Heart right ventricle (tissue), 16 donors: ENCODE measurements at regions not wholly inside any gene's neighbourhood (a gene's known extent, or its start where the extent isn't known, plus 50 kb on each side); places are given as distances from the start of the nearest gene placed in this dataset.

Experiments used
- ATAC-seq, 8 donors: fragments of 200-7000 bp; cut with Tn5 transposase; one replicate each; pipeline ENCODE4 v1.9.1; 2020; ENCODE audit warnings: mild to moderate bottlenecking in 8 of 8, moderate library complexity in 8 of 8, moderate number of reproducible peaks in 1 of 8
- DNase-seq, 2 donors: peaks; one replicate each; pipeline ENCODE4 v3.0.0-alpha.2; 2020
- H3K27ac ChIP-seq, 10 donors: fragments of 200-600 bp; sonication (generic) in 2 of 10; one replicate each; pipeline versions ENCODE4 v1.5.0 to v1.8.0; 2020 to 2022; ENCODE audit warnings: mild to moderate bottlenecking in 3 of 10
- H3K27me3 ChIP-seq, 7 donors: fragments of 200-600 bp; one replicate each; pipeline ENCODE4 v1.8.0; 2021 to 2022; ENCODE audit warnings: mild to moderate bottlenecking in 2 of 7
- H3K36me3 ChIP-seq, 9 donors: fragments of 200-600 bp; sonication (generic) in 1 of 9; one replicate each; pipeline versions ENCODE4 v1.5.0 to v1.8.0; 2020 to 2022; ENCODE audit warnings: mild to moderate bottlenecking in 2 of 9
- H3K4me1 ChIP-seq, 9 donors: fragments of 200-600 bp; sonication (generic) in 1 of 9; one replicate each; pipeline versions ENCODE4 v1.5.0 to v1.8.0; 2020 to 2022; ENCODE audit warnings: mild to moderate bottlenecking in 4 of 9
- H3K4me3 ChIP-seq, 10 donors: fragments of 200-600 bp; sonication (generic) in 2 of 10; one replicate each; pipeline versions ENCODE4 v1.5.0 to v1.8.0; 2020 to 2022; ENCODE audit warnings: mild to moderate bottlenecking in 7 of 10, moderate library complexity in 2 of 10
- H3K9me3 ChIP-seq, 11 donors: fragments of 200-600 bp in 10 of 11; sonication (generic) in 2 of 11; one replicate each; pipeline versions ENCODE4 v1.5.0 to v1.8.0; 2013 to 2022; ENCODE audit warnings: mild to moderate bottlenecking in 2 of 11, control low read depth in 1 of 11, moderate library complexity in 1 of 11
- WGBS, 2 donors: extraction: QIAGEN DNeasy Blood & Tissue Kit; methylation state at CpG; one replicate each; pipeline ENCODE4 v1.1.7; 2013; ENCODE audit warnings: inconsistent platforms in 1 of 2; 5-methylcytosine and 5-hydroxymethylcytosine counted together
- intact Hi-C, 10 donors: fragments of 100-400 bp; cut with DNase I; formaldehyde crosslinking; loops; one replicate each; pipeline versions ENCODE4 v1.11.1 to v1.14.2; 2022
- TF ChIP-seq, protein P1 (sequence below), 9 donors: fragments of 200-600 bp; sonication (generic) in 2 of 9; IDR thresholded peaks; one replicate each; pipeline versions ENCODE4 v1.5.0 to v1.8.0; 2021 to 2022; ENCODE audit warnings: antibody characterized with exemption in 9 of 9, mild to moderate bottlenecking in 5 of 9, moderate library complexity in 1 of 9
- donor health status: Arrhythmogenic right ventricular cardiomyopathy.
- donor health status: ischemic (EF 13 %, LVEDD 7.1; RV severe dilation, severe dysfunction).
- donor health status: healthy with polysubstance abuse.
- donor health status: DM: no; HTN: yes; CAD: no.
- donor health status: DM: no; HTN: no; CAD: no.
- donor health status: ischemic (EF 25% LVEDD 6.9; RV normal size, moderate dysfunction).
- donor health status: ischemic (EF 25% LVEDD 5.7; RV mildly dilated, moderate dysfunction).
- donor health status: healthy.
- donor health status: DM: yes; HTN: yes; CAD: no.
- donor health status: Ischemic cardiomyopathy.
- donor health status: ischemic (EF 35%, LVEDD 5.7; RV mildly dilated, moderate dysfunction).
- donor health status: nonischemic (EF 11% LVEDD 7.7; RV severe dilation, severe dysfunction).
- donor health status: DM: yes; HTN: yes; CAD: no.
- donor health status: PGD.
- donor health status: ischemic (EF 29% LVEDD 5.4; RV normal size, mild dysfunction).
- donor health status: nonischemic (EF 23%, LVEDD 6.1; RV moderate dilation, normal function).

DNA sequence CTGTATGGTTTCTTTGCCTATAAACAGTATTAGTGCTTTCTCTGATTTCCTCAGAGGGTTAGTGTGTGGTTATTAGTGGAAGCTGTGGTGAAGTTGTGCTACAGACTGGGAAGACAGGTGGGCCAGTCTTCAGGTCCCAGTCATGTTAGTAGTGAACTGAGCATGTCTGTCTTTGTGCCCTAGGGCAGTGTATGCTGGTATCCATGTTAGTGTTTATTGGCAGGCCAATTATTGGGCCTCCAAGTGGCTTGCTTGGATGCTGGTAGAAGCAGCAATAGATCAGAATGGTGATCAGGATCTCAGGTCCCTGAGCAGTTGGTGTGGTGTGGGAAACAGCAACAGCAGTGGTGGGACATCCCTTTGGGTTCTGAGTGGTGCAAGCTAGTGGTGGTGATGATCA, 137.6 kb downstream of the OTOR start:
- Histone ChIP-seq H3K27ac (no peak overlapping the region), H3K4me1 (no peaks in the 10 kb centered on the region), H3K27me3 (no peaks in the 10 kb centered on the region), H3K4me3 (no peak overlapping the region), H3K36me3 (no peaks in the 10 kb centered on the region), H3K9me3 (peaks cover 0 to 11% (median 0%) of the 10 kb centered on the region in 11 donors)
- intact Hi-C loops: no loop called here
- ATAC-seq (no peak), DNase-seq (no peak)
- TF ChIP-seq, protein P1, sequence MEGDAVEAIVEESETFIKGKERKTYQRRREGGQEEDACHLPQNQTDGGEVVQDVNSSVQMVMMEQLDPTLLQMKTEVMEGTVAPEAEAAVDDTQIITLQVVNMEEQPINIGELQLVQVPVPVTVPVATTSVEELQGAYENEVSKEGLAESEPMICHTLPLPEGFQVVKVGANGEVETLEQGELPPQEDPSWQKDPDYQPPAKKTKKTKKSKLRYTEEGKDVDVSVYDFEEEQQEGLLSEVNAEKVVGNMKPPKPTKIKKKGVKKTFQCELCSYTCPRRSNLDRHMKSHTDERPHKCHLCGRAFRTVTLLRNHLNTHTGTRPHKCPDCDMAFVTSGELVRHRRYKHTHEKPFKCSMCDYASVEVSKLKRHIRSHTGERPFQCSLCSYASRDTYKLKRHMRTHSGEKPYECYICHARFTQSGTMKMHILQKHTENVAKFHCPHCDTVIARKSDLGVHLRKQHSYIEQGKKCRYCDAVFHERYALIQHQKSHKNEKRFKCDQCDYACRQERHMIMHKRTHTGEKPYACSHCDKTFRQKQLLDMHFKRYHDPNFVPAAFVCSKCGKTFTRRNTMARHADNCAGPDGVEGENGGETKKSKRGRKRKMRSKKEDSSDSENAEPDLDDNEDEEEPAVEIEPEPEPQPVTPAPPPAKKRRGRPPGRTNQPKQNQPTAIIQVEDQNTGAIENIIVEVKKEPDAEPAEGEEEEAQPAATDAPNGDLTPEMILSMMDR (IDR thresholded peaks at IDR 0.05): no peak

DNA sequence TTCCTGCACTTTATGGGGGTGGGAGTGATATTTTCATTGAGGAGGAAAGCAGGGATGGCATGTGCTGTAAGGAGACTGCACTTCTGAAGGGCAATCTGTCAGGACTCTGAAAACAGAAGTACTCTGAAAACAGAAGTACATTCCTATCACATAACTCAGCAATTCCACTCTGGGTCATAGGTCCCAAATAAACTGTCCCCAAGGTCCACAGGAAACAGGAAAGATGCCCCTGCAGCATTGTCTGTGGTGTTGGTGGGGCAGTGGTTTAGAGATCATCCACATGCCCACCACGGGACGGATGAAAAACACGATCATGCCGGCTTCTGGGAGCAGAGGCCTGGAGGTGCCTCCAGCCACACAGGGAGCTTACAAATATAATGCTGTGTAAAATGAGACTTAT, 150.3 kb downstream of the OTOR start:
- ATAC-seq (no peak), DNase-seq (no peak)
- H3K27ac ChIP-seq: no peak overlapping the region
- TF ChIP-seq, protein P1 (IDR thresholded peaks at IDR 0.05): no peak
- H3K27me3 ChIP-seq: no peaks in the 10 kb centered on the region
- no peaks in the 10 kb centered on the region for H3K36me3 ChIP-seq
- intact Hi-C loops: no loop called here
- WGBS, 2 donors: 68 to 79% methylated on average over 4 of the region's 4 CpGs
- peaks cover 0 to 7% (median 0%) of the 10 kb centered on the region in 11 donors for H3K9me3 ChIP-seq
- no peak overlapping the region for H3K4me3 ChIP-seq
- no peaks in the 10 kb centered on the region for H3K4me1 ChIP-seq

DNA sequence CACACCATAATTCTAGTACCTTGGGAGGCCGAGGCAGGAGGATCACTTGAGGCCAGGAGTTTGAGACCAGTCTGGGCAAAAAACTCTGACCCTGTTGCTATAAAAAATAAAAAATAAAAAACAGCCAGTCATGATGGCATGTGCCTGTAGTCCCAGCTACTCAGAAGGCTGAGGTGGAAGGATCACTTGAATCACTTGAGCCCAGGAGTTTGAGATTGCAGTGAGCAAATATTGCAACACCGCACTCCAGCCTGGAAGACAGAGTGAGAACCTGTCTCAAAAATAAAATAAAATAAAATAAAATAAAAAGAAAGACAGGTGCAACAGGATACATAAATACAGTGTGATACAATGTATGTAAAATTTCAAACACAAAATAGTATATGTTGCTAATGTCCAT, 154.5 kb downstream of the OTOR start:
- H3K9me3 ChIP-seq: peaks cover 0 to 6% (median 0%) of the 10 kb centered on the region in 11 donors
- no peak for ATAC-seq
- H3K27me3 ChIP-seq: no peaks in the 10 kb centered on the region
- H3K27ac ChIP-seq: no peak overlapping the region
- DNase-seq: no peak
- H3K4me3 ChIP-seq: no peak overlapping the region
- H3K4me1 ChIP-seq: no peaks in the 10 kb centered on the region
- WGBS, 2 donors: 89 to 91% methylated on average over 2 of the region's 2 CpGs
- TF ChIP-seq, protein P1 (IDR thresholded peaks at IDR 0.05): no peak
- intact Hi-C loops: no loop called here
- no peaks in the 10 kb centered on the region for H3K36me3 ChIP-seq

DNA sequence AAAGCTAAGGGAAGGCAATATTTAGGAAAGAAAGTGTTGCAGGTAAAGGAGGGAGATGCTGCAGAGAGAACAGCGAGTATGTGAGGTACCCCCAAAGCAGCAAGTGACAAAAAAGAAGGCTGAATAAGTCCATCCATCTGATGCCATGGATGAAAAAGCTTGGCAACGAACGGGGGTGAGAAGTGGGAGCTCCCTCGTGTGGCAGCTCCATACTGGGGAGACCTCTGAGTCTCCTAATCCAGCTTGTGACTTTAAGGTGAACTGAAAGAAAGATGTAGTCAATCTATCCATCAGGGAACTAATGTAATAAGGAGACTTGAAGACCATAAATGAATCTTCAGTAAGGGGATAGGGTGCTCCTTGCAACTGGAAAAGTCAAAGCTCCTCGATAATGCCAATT, 156.6 kb downstream of the OTOR start:
- Histone ChIP-seq H3K27me3 (no peaks in the 10 kb centered on the region), H3K36me3 (no peaks in the 10 kb centered on the region), H3K4me1 (no peaks in the 10 kb centered on the region), H3K9me3 (peaks cover 0 to 20% (median 0%) of the 10 kb centered on the region in 11 donors), H3K27ac (no peak overlapping the region), H3K4me3 (no peak overlapping the region)
- TF ChIP-seq, protein P1 (IDR thresholded peaks at IDR 0.05): no peak
- intact Hi-C loops: no loop called here
- DNase-seq: no peak
- WGBS, 2 donors: 45 to 47% methylated on average over 5 of the region's 5 CpGs
- no peak for ATAC-seq

DNA sequence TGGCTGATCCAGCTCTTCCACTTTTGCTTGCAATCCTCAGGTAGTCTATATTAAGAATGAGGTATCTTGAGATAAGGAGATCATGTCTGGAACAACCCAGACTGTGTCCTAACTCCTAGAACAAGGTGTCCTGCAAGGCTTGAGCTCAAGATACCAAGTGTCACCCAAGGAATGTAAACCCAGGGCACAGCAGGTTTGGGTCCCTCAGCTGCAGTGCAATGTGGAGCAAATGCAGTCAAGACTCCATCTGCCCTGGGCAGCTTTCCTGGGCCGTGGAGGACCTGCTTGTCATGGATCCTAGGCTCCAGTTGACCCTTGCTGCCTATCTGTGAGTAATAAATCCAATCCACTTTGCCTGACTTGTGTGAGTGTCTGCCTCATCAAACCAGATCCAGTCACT, 166.1 kb downstream of the OTOR start:
- H3K4me1 ChIP-seq: no peaks in the 10 kb centered on the region
- no peaks in the 10 kb centered on the region for H3K27me3 ChIP-seq
- TF ChIP-seq, protein P1 (IDR thresholded peaks at IDR 0.05): no peak
- H3K36me3 ChIP-seq: no peaks in the 10 kb centered on the region
- intact Hi-C loops: no loop called here
- ATAC-seq: no peak
- H3K27ac ChIP-seq: no peak overlapping the region
- DNase-seq: no peak
- 50 to 64% methylated on average over 1 of the region's 1 CpG for WGBS, 2 donors
- H3K4me3 ChIP-seq: no peak overlapping the region
- H3K9me3 ChIP-seq: peaks cover 0 to 14% (median 0%) of the 10 kb centered on the region in 11 donors
